Ishikawa (cell line): ENCODE measurements at regions not wholly inside any gene's neighbourhood (a gene's known extent, or its start where the extent isn't known, plus 50 kb on each side); places are given as distances from the start of the nearest gene placed in this dataset.

Source experiments
- CEBPB ChIP-seq: IDR thresholded peaks from 2 replicates; pipeline ENCODE4 v1.6.1; 2012
- CREB1 ChIP-seq: IDR thresholded peaks from 2 replicates; pipeline ENCODE4 v1.6.1; 2012; ENCODE audit warnings: low read depth
- EGR1 ChIP-seq: IDR thresholded peaks from 2 replicates; pipeline ENCODE4 v1.6.1; 2012
- EP300 ChIP-seq: IDR thresholded peaks from 2 replicates; pipeline ENCODE4 v1.6.1; 2012; ENCODE audit warnings: borderline replicate concordance
- FOXM1 ChIP-seq: IDR thresholded peaks from 2 replicates; pipeline ENCODE4 v1.6.1; 2012; ENCODE audit warnings: low read depth, borderline replicate concordance
- MAX ChIP-seq: IDR thresholded peaks from 2 replicates; pipeline ENCODE4 v1.6.1; 2012
- NFIC ChIP-seq: IDR thresholded peaks from 2 replicates; pipeline ENCODE4 v1.6.1; 2012
- RAD21 ChIP-seq: IDR thresholded peaks from 2 replicates; pipeline ENCODE4 v1.6.1; 2012; ENCODE audit warnings: low read depth
- REST ChIP-seq: IDR thresholded peaks from 2 replicates; pipeline ENCODE4 v1.6.1; 2012; ENCODE audit warnings: low read depth, mild to moderate bottlenecking
- TAF1 ChIP-seq: IDR thresholded peaks from 2 replicates; pipeline ENCODE4 v1.6.1; 2012; ENCODE audit warnings: low read depth, mild to moderate bottlenecking
- TCF12 ChIP-seq: IDR thresholded peaks from 2 replicates; pipeline ENCODE4 v1.6.1; 2012; ENCODE audit warnings: low read depth
- TEAD4 ChIP-seq: IDR thresholded peaks from 2 replicates; pipeline ENCODE4 v1.6.1; 2012
- USF1 ChIP-seq: IDR thresholded peaks from 2 replicates; pipeline ENCODE4 v1.6.1; 2012
- YY1 ChIP-seq: IDR thresholded peaks from 2 replicates; pipeline ENCODE4 v1.6.1; 2012; ENCODE audit warnings: low read depth
- ZBTB7A ChIP-seq: IDR thresholded peaks from 2 replicates; pipeline ENCODE4 v1.6.1; 2012; ENCODE audit warnings: low read depth

- TF ChIP-seq FOXM1 (no peak), CEBPB (no peak), RAD21 (no peak), YY1 (no peak), TAF1 (no peak), EGR1 (no peak), ZBTB7A (no peak), REST (no peak), EP300 (no peak), USF1 (no peak), TEAD4 (no peak), NFIC (no peak), CREB1 (no peak), TCF12 (no peak)
Observed at GRCh38 chr13:70388935-70389334, 280.7 kb upstream of the KLHL1 start.

- TF ChIP-seq REST (no peak), RAD21 (no peak), EP300 (no peak), NFIC (no peak), FOXM1 (no peak), TCF12 (no peak), CEBPB (no peak), CREB1 (no peak), TAF1 (no peak), YY1 (no peak), TEAD4 (no peak), EGR1 (no peak), ZBTB7A (no peak)
Observed at GRCh38 chr13:70386919-70387318, 278.7 kb upstream of the KLHL1 start.

- no peak for TF ChIP-seq EGR1
- TF ChIP-seq REST, result no peak
- TF ChIP-seq CREB1, result no peak
- no peak for TF ChIP-seq ZBTB7A
- no peak for TF ChIP-seq EP300
- no peak for TF ChIP-seq USF1
- no peak for TF ChIP-seq CEBPB
- no peak for TF ChIP-seq NFIC
Observed at GRCh38 chr13:70385852-70386251, 277.6 kb upstream of the KLHL1 start.

- no peak for TF ChIP-seq CREB1
- TF ChIP-seq REST, result no peak
- TF ChIP-seq EP300, result no peak
- TF ChIP-seq ZBTB7A, result no peak
- TF ChIP-seq TEAD4, result no peak
- TF ChIP-seq FOXM1, result no peak
- no peak for TF ChIP-seq NFIC
- TF ChIP-seq YY1, result no peak
- no peak for TF ChIP-seq USF1
- TF ChIP-seq RAD21, result no peak
- no peak for TF ChIP-seq TAF1
- no peak for TF ChIP-seq TCF12
- TF ChIP-seq EGR1, result no peak
- no peak for TF ChIP-seq MAX
- no peak for TF ChIP-seq CEBPB
Observed at GRCh38 chr13:70384156-70384555, 275.9 kb upstream of the KLHL1 start.
